Adrenal gland (tissue), 5 donors: ENCODE measurements at regions not wholly inside any gene's neighbourhood (a gene's known extent, or its start where the extent isn't known, plus 50 kb on each side); places are given as distances from the start of the nearest gene placed in this dataset.

Experiments
- CTCF ChIP-seq, 6 experiments: fragments of 450-650 bp in 4 of 6; fragments of 200-600 bp in 2 of 6; sonication (generic) in 1 of 6; IDR thresholded peaks; 1 replicate in 5 of 6; 2 replicates in 1 of 6; pipeline versions ENCODE4 v1.5.1 to v1.8.0; 2016 to 2021; ENCODE audit warnings: antibody characterized with exemption in 6 of 6, mild to moderate bottlenecking in 2 of 6, moderate library complexity in 1 of 6
- POLR2A ChIP-seq, 2 donors: fragments of 450-650 bp; IDR thresholded peaks; one replicate each; pipeline ENCODE4 v1.6.1; 2017; ENCODE audit warnings: antibody characterized with exemption in 2 of 2, mild to moderate bottlenecking in 2 of 2, moderate library complexity in 1 of 2
- donor health status: DM: no; HTN: no; CAD: no.

- TF ChIP-seq POLR2A (IDR thresholded peaks at IDR 0.05) (no peak), CTCF (IDR thresholded peaks at IDR 0.05) (no peak)
Observed at GRCh38 chr9:82254646-82255367, 266.2 kb downstream of the SPATA31D1 start.
